Gastrocnemius medialis (tissue), 4 donors: ENCODE measurements at regions not wholly inside any gene's neighbourhood (a gene's known extent, or its start where the extent isn't known, plus 50 kb on each side); places are given as distances from the start of the nearest gene placed in this dataset.

Source experiments
- ATAC-seq, 2 donors: fragments of 150-250 bp; one replicate each; pipeline ENCODE4 v1.9.1; 2016
- DNase-seq, 2 donors: peaks; one replicate each; pipeline ENCODE4 v3.0.0-alpha.2; 2019
- H3K27ac ChIP-seq, 4 donors: fragments of 200-600 bp; sonication (generic); 1 replicate in 1 of 4; 2 replicates in 3 of 4; pipeline ENCODE4 v1.5.1; 2016 to 2018; ENCODE audit warnings: mild to moderate bottlenecking in 2 of 4, moderate library complexity in 1 of 4
- H3K27me3 ChIP-seq, 3 donors: fragments of 200-600 bp; sonication (generic) in 2 of 3; 1 replicate in 1 of 3; 2 replicates in 2 of 3; pipeline versions ENCODE4 v1.5.1 to v1.6.0; 2016 to 2019; ENCODE audit warnings: mild to moderate bottlenecking in 1 of 3, moderate library complexity in 1 of 3
- H3K36me3 ChIP-seq, 2 donors: fragments of 200-600 bp; sonication (generic) in 1 of 2; one replicate each; pipeline ENCODE4 v1.5.1; 2017 to 2018
- H3K4me1 ChIP-seq, 2 donors: fragments of 200-600 bp; sonication (generic) in 1 of 2; one replicate each; pipeline ENCODE4 v1.5.1; 2016 to 2017; ENCODE audit warnings: mild to moderate bottlenecking in 2 of 2
- H3K4me3 ChIP-seq, 4 donors: fragments of 200-600 bp; sonication (generic) in 3 of 4; 1 replicate in 1 of 4; 2 replicates in 3 of 4; pipeline ENCODE4 v1.5.1; 2016 to 2019; ENCODE audit warnings: mild to moderate bottlenecking in 2 of 4
- H3K9me3 ChIP-seq, 3 donors: fragments of 200-600 bp; sonication (generic) in 2 of 3; 1 replicate in 1 of 3; 2 replicates in 2 of 3; pipeline ENCODE4 v1.5.1; 2016 to 2019
- CTCF ChIP-seq, 5 experiments: fragments of 450-650 bp in 3 of 5; fragments of 200-600 bp in 2 of 5; sonication (generic) in 2 of 5; IDR thresholded peaks in 4 of 5; conservative IDR thresholded peaks in 1 of 5; 1 replicate in 4 of 5; 2 replicates in 1 of 5; pipeline ENCODE4 v1.5.1; 2016 to 2019; ENCODE audit warnings: antibody characterized with exemption in 5 of 5, mild to moderate bottlenecking in 3 of 5, moderate library complexity in 3 of 5
- POLR2A ChIP-seq, 2 donors: fragments of 450-650 bp; IDR thresholded peaks; one replicate each; pipeline ENCODE4 v1.6.1; 2017; ENCODE audit warnings: antibody characterized with exemption in 2 of 2, mild to moderate bottlenecking in 2 of 2, moderate library complexity in 2 of 2
- in situ Hi-C, 4 donors: fragments of 200-750 bp; cut with MboI; loops; one replicate each; pipeline versions ENCODE4 v1.15.0 to v1.8.0; 2017; ENCODE audit warnings: low sequenced_read_pairs in 4 of 4
- intact Hi-C: fragments of 100-400 bp; cut with DNase I; formaldehyde crosslinking; loops from one replicate; pipeline ENCODE4 v1.15.1; 2023; ENCODE audit warnings: low total_unique reads

DNA sequence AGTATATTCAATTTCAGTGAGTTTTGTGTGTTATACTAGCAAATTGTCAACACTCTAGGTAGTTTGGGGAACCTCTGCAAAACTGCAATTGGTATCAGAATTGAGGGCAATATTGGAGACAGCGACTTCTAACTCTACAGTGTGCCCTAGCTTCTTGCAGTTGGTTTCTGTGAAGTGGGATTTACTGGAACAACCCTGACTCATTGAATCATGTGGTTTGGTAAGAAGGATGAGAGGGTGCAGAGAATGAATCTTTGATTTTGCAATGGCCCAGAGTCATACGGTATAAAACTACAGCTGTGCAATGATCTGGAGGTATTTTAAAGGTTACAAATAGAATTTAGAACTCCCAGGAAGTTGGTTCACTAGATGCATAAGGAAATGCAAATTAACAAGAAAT lies 129.1 kb upstream of the PPP1R3A start:
- TF ChIP-seq POLR2A (IDR thresholded peaks at IDR 0.05) (no peak), CTCF (IDR thresholded peaks at IDR 0.05 in 4 of 5, conservative IDR thresholded peaks at IDR 0.05 in 1 of 5) (no peak)
- no peak for DNase-seq
- Histone ChIP-seq H3K27me3 (no peaks in the 10 kb centered on the region), H3K36me3 (no peaks in the 10 kb centered on the region), H3K4me1 (no peaks in the 10 kb centered on the region), H3K27ac (no peak overlapping the region), H3K9me3 (no peaks in the 10 kb centered on the region), H3K4me3 (peak overlapping the region in 2 of 4 donors; percentile 34 to 37)
- ATAC-seq = peak in 1 of 2 donors; percentile 65
- intact Hi-C loops (no loop called here), in situ Hi-C loops (no loop called here)

- H3K27ac ChIP-seq = no peak overlapping the region
- H3K27me3 ChIP-seq = no peaks in the 10 kb centered on the region
- intact Hi-C loops (no loop called here), in situ Hi-C loops (no loop called here)
- H3K4me3 ChIP-seq = no peak overlapping the region
- no peak for TF ChIP-seq POLR2A (IDR thresholded peaks at IDR 0.05)
- TF ChIP-seq CTCF (IDR thresholded peaks at IDR 0.05 in 4 of 5, conservative IDR thresholded peaks at IDR 0.05 in 1 of 5) = no peak
- ATAC-seq (no peak), DNase-seq (no peak)
- no peaks in the 10 kb centered on the region for H3K36me3 ChIP-seq
- H3K9me3 ChIP-seq = no peaks in the 10 kb centered on the region
- no peaks in the 10 kb centered on the region for H3K4me1 ChIP-seq
These were observed 114.7 kb upstream of the PPP1R3A start for GRCh38 chr7:114033475-114033874.

DNA sequence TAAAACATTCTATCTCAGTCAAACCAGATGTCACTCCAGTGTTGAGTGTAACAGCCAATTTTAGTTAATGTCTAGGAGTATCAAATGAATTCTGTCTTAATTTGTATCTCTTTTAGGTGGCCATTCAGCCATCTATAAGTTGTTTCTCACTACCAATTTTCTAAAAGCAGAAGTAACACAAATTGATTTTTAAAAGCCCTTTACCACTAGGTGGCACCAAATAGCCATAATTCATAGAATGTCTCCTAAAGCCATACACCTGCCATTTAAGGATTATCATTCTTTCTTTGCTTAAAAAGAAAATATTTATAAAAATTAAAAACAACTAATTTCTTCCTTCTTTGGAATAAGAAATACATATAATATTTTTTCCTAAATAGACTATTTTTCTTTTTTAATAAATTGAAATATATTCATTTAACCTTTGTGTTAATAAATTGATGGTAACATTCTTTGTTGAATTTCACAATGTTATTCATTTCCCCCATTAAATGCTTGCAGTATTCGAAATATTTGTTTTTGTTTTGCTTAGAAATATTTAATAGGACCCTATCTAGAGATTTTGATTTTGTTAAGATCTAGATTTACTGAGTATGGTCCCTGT lies 107.8 kb upstream of the PPP1R3A start:
- H3K4me1 ChIP-seq = no peaks in the 10 kb centered on the region
- in situ Hi-C loops (no loop called here), intact Hi-C loops (loop anchor here (10.0 kb wide), 1 partner anchor 1888 kb away; no protein-coding TSS in a partner anchor)
- DNase-seq (no peak), ATAC-seq (no peak)
- no peaks in the 10 kb centered on the region for H3K36me3 ChIP-seq
- H3K4me3 ChIP-seq = no peak overlapping the region
- no peaks in the 10 kb centered on the region for H3K27me3 ChIP-seq
- no peak overlapping the region for H3K27ac ChIP-seq
- TF ChIP-seq CTCF (IDR thresholded peaks at IDR 0.05 in 4 of 5, conservative IDR thresholded peaks at IDR 0.05 in 1 of 5) (peak; percentile 36 to 77 (median 66)), POLR2A (IDR thresholded peaks at IDR 0.05) (no peak)
- H3K9me3 ChIP-seq = no peaks in the 10 kb centered on the region

DNA sequence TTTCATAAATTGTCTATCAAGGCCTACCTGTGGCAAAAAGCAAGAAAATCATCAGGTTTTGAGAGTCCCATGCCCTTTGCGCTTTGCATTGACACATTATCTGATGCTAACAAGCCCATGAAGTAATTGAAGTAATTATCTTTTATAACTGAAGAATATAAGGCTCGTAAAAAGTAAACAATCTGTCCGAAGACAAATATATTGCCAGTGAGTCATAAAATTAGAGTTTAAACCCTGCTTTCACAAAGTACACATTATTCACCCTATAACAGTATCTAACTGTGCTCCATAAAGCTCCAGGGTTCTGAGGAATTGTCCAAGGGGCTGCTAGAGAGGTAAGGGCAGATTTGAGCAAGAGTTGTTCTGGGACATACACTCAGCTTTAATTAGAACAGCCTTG lies 102.3 kb upstream of the PPP1R3A start:
- in situ Hi-C loops = no loop called here
- Histone ChIP-seq H3K9me3 (no peaks in the 10 kb centered on the region), H3K27ac (no peak overlapping the region), H3K36me3 (no peaks in the 10 kb centered on the region), H3K27me3 (no peaks in the 10 kb centered on the region), H3K4me1 (no peaks in the 10 kb centered on the region), H3K4me3 (no peak overlapping the region)
- intact Hi-C loops = loop anchor here (10.0 kb wide), 1 partner anchor 1894 kb away; no protein-coding TSS in a partner anchor
- no peak for TF ChIP-seq POLR2A (IDR thresholded peaks at IDR 0.05)
- no peak for TF ChIP-seq CTCF (IDR thresholded peaks at IDR 0.05 in 4 of 5, conservative IDR thresholded peaks at IDR 0.05 in 1 of 5)
- no peak for DNase-seq
- ATAC-seq = no peak

GRCh38 chr7:114008696-114009095 lies 89.9 kb upstream of the PPP1R3A start:
- Histone ChIP-seq H3K4me3 (peak overlapping the region in 1 of 4 donors; percentile 23), H3K9me3 (no peaks in the 10 kb centered on the region), H3K36me3 (no peaks in the 10 kb centered on the region), H3K27ac (no peak overlapping the region), H3K4me1 (peaks cover 4 to 7% of the 10 kb centered on the region in 2 donors), H3K27me3 (no peaks in the 10 kb centered on the region)
- intact Hi-C loops (no loop called here), in situ Hi-C loops (no loop called here)
- TF ChIP-seq POLR2A (IDR thresholded peaks at IDR 0.05) = no peak
- TF ChIP-seq CTCF (IDR thresholded peaks at IDR 0.05 in 4 of 5, conservative IDR thresholded peaks at IDR 0.05 in 1 of 5) = no peak
- ATAC-seq = peak; percentile 30 to 49
- peak in 1 of 2 donors; percentile 13 for DNase-seq
